ENCODE measurements at regions not wholly inside any gene's neighbourhood (a gene's known extent, or its start where the extent isn't known, plus 50 kb on each side); places are given as distances from the start of the nearest gene placed in this dataset.

DNA sequence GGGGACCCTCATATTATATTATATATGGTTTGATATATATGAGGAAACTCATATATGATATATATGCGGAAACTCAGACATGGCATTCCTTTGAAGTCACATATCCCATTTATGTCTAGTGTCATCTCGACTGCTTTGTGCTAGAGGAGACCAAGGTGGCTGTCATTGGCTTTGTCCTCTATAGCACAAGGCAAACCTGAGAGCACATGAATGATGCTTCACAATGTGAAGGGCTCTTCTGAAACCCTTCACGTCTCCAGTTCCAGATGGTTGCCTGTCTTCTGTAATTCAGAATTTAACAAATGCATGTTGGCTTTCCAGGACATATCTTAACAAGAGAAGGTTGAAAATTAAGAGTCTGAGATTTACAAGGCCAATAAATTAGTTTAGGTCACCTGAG, 303.6 kb downstream of the BARHL2 start:
- no peak for DNase-seq
- TF ChIP-seq, protein P1, sequence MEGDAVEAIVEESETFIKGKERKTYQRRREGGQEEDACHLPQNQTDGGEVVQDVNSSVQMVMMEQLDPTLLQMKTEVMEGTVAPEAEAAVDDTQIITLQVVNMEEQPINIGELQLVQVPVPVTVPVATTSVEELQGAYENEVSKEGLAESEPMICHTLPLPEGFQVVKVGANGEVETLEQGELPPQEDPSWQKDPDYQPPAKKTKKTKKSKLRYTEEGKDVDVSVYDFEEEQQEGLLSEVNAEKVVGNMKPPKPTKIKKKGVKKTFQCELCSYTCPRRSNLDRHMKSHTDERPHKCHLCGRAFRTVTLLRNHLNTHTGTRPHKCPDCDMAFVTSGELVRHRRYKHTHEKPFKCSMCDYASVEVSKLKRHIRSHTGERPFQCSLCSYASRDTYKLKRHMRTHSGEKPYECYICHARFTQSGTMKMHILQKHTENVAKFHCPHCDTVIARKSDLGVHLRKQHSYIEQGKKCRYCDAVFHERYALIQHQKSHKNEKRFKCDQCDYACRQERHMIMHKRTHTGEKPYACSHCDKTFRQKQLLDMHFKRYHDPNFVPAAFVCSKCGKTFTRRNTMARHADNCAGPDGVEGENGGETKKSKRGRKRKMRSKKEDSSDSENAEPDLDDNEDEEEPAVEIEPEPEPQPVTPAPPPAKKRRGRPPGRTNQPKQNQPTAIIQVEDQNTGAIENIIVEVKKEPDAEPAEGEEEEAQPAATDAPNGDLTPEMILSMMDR (IDR thresholded peaks at IDR 0.05), result no peak
- no peak for TF ChIP-seq POLR2A (IDR thresholded peaks at IDR 0.05)
- ATAC-seq, result no peak
- H3K27ac ChIP-seq, result no peak overlapping the region
- H3K9me3 ChIP-seq, result no peaks in the 10 kb centered on the region
- no peak overlapping the region for H3K4me3 ChIP-seq
- no peaks in the 10 kb centered on the region for H3K4me1 ChIP-seq
- intact Hi-C loops (cut with DNase I), result no loop called here
- H3K36me3 ChIP-seq (replicated peaks in 1 of 2; ENCODE audit: insufficient read depth in 1 of 2, low read depth in 2 of 2), result no peaks in the 10 kb centered on the region
- 73 to 80% methylated on average over 3 of the region's 3 CpGs for WGBS, 2 donors
- no peaks in the 10 kb centered on the region for H3K27me3 ChIP-seq

DNA sequence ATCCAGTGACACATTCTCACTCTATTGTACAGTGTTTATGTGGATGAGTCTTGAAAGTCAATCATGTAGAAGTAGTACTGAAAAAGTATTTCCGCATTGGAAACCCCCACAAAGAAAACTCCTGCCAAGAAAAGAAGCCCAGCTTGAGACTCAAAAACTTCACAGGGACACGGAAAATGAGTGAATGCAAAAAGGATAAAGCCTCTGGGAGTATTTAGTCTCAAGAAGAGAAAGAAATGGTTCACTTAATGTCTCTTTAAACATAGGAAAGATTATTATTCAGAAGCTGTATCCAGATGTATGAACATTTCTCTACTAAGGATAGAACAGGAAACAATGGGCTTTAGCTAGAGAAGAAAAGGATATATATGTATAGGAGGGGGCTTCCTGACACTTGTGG, 304.5 kb downstream of the BARHL2 start:
- 59 to 65% methylated on average over 2 of the region's 2 CpGs for WGBS, 2 donors
- Histone ChIP-seq H3K9me3 (no peaks in the 10 kb centered on the region), H3K36me3 (replicated peaks in 1 of 2; ENCODE audit: insufficient read depth in 1 of 2, low read depth in 2 of 2) (no peaks in the 10 kb centered on the region), H3K27me3 (no peaks in the 10 kb centered on the region), H3K4me1 (no peaks in the 10 kb centered on the region), H3K4me3 (no peak overlapping the region), H3K27ac (no peak overlapping the region)
- DNase-seq (no peak), ATAC-seq (no peak)
- intact Hi-C loops (cut with DNase I), result no loop called here
- no peak for TF ChIP-seq POLR2A (IDR thresholded peaks at IDR 0.05)
- TF ChIP-seq, protein P1 (IDR thresholded peaks at IDR 0.05), result no peak

DNA sequence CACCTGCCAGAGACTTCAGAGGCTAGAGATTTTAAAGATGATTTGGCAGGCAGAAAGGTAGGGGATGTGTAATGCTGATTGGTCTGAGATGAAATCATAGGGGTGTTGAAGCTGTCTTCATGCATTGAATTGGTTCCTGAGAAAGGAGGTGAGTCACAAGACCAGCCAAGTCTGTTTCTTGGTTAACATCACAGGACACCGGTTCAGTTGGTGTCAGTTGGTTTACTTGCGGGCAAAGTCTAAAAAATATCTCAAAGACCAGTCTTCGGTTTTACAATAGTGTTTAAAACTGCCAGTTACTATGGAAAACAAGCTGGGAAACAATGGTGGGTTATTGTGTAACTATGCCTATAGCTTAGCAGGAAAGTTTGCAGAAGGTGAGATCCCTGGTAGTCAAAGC, 305.9 kb downstream of the BARHL2 start:
- intact Hi-C loops (cut with DNase I), result no loop called here
- DNase-seq (no peak), ATAC-seq (no peak)
- Histone ChIP-seq H3K27ac (no peak overlapping the region), H3K4me3 (no peak overlapping the region), H3K36me3 (replicated peaks in 1 of 2; ENCODE audit: insufficient read depth in 1 of 2, low read depth in 2 of 2) (no peaks in the 10 kb centered on the region), H3K9me3 (no peaks in the 10 kb centered on the region), H3K27me3 (no peaks in the 10 kb centered on the region), H3K4me1 (no peaks in the 10 kb centered on the region)
- TF ChIP-seq, protein P1 (IDR thresholded peaks at IDR 0.05), result no peak
- TF ChIP-seq POLR2A (IDR thresholded peaks at IDR 0.05), result no peak
- 59 to 64% methylated on average over 3 of the region's 3 CpGs for WGBS, 2 donors

GRCh38 chr1:90407737-90408136, 309.4 kb downstream of the BARHL2 start:
- H3K4me1 ChIP-seq, result no peaks in the 10 kb centered on the region

GRCh38 chr1:90405726-90406125, 311.4 kb downstream of the BARHL2 start:
- intact Hi-C loops (cut with DNase I), result no loop called here
- 72 to 85% methylated on average over 4 of the region's 4 CpGs for WGBS, 2 donors

More at GRCh38 chr1:90407737-90408136, 309.4 kb downstream of the BARHL2 start:
- 52 to 65% methylated on average over 3 of the region's 3 CpGs for WGBS, 2 donors
- Histone ChIP-seq H3K9me3 (no peaks in the 10 kb centered on the region), H3K27ac (no peak overlapping the region), H3K27me3 (no peaks in the 10 kb centered on the region), H3K36me3 (replicated peaks in 1 of 2; ENCODE audit: insufficient read depth in 1 of 2, low read depth in 2 of 2) (no peaks in the 10 kb centered on the region), H3K4me3 (no peak overlapping the region)
- ATAC-seq, result no peak
- no peak for DNase-seq
- intact Hi-C loops (cut with DNase I), result no loop called here
- no peak for TF ChIP-seq POLR2A (IDR thresholded peaks at IDR 0.05)
- TF ChIP-seq, protein P1 (IDR thresholded peaks at IDR 0.05), result no peak

More at GRCh38 chr1:90405726-90406125, 311.4 kb downstream of the BARHL2 start:
- no peak for DNase-seq
- Histone ChIP-seq H3K27ac (no peak overlapping the region), H3K4me3 (no peak overlapping the region), H3K36me3 (replicated peaks in 1 of 2; ENCODE audit: insufficient read depth in 1 of 2, low read depth in 2 of 2) (no peaks in the 10 kb centered on the region), H3K4me1 (no peaks in the 10 kb centered on the region), H3K27me3 (no peaks in the 10 kb centered on the region), H3K9me3 (no peaks in the 10 kb centered on the region)
- TF ChIP-seq POLR2A (IDR thresholded peaks at IDR 0.05), result no peak
- TF ChIP-seq, protein P1 (IDR thresholded peaks at IDR 0.05), result no peak
- ATAC-seq, result no peak
